ENCODE measurements at regions not wholly inside any gene's neighbourhood (a gene's known extent, or its start where the extent isn't known, plus 50 kb on each side); places are given as distances from the start of the nearest gene placed in this dataset.

DNA sequence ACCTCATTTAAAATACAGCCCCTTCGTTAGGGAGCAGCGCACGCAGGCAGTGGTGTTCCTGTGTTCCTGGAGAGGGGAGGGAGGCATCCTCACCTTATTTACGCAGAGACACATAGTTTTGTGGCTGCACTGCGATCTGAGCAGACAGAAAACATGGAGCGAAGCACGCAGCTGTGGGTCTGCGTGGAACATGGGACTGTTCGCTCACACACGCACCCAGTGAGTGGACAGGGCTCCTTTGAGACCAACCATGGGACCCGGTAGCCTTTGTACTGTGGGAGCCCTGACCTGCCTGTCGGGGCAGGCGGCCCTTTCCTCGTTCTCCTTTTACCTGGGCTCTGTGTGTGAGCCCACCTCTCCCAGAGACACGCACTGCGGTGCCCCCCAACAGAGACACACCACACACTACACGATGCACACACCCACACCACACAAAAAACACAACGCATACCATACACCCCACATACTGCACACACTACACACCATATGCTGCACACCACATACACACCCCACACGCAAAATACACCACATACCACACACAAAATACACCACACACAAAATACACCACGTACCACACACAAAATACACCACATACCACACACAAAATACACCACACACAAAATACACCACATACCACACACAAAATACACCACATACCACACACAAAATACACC is 1245.7 kb downstream of the BRD1 start:
- DNase-seq: no peak

DNA sequence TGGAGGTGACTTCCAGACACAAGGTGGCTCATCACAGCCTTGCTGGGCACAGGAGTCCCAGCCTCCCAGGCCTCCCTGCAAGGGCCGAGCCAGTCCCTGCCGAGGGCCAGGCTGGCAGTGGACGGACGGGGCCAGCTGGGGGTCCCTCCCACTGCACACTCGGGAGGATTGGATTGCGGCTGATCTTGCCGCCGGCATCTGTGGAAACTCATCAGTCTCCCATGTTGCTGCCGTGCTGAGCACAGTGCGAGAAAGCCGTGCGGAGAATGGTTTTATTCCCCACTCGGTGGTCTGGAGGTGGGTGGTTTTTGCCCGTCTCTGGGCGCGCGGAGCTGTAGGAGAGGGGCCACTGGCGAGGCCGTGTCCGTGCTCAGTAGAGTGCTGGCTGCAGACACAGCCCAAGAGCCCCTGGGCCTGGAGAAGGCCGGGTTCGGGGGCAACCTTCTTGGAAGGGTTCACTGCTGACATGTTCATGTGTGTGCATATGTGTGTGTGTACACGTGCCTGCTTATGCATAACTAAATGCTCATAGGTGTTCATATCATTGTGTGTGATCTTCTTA is 1246.4 kb downstream of the BRD1 start:
- DNase-seq: no peak

DNA sequence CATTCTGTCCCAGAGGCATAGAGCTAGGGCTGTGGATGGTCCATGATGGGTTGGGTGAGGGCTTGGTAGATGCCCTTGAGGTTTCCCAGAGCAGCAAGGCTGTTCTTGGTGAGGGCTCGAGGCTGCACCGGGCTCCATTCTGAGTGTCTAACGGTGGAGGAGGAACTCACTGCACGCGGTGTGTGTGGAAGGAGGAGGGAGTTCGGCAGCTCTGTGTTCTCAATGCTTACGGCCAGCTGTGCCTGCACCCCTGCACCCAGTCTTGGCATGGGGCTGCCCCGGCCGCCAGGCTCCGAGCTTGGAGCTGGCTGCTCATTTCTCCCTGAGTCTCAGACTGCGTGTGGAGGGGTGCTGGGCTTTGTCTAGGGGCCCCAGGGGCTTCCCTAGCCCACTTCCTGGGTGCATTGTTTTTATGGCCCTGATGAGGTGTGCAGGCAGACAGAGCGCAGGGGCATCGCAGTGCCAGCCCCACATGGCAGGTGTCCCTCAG is 1247.1 kb downstream of the BRD1 start:
- no peak for DNase-seq

DNA sequence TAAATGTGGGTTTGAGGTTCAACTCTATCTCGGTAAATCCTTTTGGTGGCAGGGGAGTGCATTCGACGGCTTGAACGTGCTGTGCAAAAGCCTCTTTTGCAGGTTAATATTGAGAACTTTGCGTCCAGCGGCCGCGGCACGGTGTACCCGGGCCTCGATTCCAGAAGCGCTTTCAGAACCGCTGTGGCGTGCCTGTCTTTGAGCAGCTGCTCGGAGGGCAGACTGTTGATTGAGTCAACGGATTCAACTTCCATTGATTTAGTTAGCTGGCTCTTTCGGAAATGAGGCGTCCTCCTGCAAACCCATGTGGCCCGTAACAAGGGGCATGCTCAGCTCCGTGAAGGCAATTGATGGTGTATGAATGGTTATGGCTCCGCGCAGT is 1247.8 kb downstream of the BRD1 start:
- no peak for DNase-seq

DNA sequence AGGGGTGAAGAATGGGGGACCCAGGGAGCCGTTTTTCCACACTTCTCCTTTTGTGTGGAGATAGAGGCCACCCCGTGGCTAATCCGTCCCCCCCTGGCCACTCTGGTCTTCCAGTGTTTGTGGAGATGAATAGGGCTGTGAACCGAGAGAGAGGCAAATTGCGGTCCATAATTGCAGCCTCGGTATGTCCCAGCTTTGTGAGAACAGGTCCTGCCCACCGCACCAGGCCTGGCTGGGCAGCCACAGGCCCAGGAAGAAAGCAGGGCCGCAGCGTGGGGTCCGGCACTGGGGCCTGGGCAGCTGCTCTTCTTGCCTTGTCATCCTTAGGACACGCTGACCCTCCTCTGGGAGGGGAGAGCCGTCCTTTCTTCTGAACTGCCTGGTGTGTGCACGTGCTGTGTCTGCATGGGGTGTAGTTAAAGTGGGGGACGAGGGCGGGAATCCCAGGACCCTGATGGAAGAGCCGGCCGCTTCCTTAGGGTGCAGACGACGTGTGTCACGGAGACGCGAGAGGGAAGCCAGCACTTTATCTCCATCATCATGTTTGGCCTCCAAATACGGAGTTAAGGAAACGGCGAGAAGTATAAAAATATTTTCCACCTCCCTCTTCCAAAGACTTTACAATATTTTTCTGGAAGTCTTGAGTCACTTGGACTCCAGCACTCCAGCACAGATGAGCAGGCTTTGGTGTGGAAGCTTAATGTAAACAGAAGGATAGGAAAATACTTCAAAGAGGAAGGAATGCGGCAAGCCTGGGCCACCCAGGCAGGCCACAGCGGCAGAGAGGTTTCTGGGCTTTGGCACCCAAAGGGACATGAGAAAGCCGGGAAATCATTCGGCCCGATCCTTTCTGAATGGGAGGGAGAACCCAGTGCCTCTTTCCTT is 1248.4 kb downstream of the BRD1 start:
- DNase-seq: no peak

DNA sequence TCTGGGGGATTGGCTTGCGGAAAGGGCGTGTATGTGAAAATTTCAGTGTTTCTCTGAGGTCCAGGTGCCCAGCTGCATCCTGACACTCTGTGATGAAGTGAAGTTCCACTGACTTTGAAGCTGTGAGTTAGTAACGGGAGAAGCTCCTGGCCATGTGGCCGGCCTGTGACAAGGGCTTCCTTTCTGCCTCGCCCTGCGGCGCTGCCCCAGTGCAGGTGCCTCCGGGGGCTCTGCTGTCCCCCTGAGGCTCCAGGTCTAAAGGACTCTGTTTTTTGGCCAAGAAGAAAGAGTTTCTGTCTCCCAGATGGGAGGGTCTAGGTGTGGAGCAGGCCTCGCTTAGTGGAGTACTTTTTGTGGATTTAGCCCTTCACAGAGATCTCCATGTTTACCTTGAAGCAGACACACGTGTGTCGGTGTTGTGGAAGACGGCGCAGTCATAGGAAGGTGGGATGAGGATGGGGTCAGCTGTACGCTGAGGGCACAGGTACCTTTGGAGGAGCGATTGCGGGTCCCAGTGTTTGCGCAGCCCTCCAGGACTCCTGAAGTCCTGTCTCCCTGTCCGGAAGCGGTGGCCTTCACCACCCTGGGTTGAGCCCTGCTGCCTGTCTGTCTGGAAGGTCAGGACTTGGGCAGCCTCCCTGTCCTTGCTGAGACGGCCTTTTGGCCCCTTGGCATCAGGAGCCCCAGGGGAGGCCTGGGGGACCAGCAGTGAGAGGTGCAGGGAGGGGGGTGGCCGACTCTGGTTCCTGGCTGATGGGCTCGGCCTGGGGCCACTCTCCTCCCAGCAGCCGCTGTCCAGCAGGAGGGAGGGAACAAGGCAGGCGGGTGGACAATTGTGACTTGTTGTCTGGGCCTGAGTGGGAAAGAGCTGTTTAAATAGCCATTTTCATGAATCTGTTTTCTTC is 1249.3 kb downstream of the BRD1 start:
- DNase-seq: no peak

DNA sequence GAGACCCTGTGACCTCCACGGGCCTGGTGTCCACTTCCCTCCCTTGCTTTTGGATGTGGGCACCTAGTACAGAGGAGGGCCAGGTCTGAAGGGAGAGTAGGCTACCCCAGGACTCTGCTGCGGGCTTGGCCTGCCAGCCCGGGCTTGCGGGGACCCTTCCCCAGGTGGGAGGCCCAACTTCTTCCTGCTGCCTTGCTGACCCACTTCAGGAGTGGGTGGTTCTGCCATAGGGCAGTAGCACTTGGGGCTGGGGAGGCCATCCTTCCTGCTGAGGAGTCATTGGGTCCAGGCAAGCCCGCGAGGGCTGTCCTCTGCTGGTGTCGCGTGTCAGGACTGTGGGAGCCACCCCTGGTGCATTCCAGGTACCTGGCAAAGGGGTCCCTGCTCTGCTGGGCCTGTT is 1250.0 kb downstream of the BRD1 start:
- DNase-seq: no peak

DNA sequence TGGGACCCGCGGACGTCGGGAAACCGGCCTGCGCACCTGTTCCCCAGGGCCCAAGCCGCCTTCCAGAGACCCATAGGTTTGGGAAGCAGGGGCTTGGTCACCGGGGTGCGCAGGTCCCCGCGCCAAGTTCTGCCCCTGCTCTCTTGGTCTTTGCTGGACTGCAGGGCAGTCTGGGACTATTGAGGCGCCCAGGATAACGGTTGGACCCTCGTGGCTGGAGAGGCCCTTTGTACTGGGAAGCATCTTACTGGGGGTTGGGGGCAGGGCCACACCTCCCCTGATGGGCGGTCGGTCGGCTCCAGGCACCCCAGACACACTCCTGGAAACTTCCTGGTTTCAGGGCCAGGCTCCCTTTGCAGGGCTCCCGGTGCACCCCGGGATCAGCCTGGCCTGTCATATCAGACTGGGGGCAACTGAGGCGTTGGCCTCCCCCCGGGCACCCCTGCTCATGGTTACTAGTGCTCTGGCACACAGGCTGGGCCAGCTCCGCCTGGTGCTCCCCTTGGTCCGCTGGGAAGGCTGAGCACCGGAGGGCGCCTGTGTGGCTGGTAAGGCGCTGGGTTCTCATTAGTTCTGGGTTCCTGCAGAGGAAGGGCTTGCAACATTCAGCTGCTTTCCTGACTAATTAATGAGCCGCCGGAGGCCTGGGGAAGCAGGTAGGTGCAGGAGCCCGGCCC is 1250.5 kb downstream of the BRD1 start:
- no peak for DNase-seq

DNA sequence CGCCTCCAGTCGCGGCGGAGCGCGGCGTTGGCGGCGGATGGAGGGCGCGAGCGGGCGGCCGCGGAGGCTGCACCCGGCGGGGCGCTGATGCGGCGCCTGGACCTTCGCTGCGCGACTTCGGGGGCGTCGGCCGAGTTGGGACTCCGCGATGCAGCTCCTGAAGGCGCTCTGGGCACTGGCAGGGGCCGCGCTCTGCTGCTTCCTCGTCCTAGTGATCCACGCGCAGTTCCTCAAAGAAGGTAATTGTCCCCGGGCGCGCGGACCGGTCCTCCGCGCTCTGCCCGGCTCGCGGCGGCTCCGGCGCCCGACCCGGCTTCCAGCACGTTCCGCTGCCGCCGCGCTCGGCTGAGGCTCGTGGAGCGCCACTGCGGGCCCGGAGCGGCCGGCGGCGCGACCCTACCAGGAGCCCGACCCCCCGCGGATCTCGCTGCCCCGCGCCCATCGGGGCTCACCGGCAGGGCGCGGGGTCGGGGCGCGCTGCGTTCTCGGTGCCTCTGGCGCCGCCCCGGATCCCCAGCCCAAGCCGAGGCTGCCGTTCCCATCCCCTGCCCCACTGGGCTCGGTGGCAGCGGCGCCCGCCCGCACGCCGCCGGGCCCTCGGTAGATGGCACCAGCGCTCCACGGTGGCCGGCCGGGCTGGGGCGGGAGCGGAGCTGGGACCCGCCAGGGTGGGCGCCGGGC is 1251.2 kb downstream of the BRD1 start:
- DNase-seq: no peak

DNA sequence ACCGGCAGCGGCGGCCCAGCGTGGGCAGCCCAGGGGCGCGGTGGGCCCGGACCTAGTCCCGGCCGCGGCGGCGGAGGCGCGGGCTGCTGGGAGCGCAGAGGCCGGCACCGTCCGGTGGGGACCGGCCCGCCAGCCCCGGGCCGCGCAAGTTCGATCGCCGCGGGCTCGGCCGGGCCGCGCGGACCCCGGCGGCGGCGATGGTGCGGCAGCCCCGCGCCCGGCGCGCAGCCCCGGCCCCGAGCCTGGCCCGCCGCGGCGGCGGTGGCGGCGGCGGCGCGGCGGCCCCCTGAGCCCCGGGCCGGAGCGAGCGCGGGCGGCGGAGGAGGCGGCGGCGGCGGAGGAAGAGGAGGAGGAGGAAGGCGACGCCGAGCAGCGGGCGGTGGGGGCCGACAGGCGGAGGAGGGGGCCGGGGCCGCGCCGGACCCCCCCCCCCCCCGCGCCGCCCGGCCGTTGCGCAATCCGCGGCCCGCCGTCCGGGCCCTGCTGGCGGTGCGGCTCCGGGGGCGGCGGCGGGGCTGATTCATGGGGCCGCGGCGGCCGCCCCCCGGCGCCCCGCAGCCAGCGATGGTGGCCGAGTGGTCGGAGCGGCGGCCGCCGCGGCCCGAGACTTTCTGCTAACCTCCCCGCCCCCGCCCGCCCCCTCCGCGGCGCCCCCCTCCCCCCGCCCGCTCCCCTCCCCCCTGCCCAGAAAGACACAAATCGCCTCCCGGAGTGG is 1251.9 kb downstream of the BRD1 start:
- DNase-seq: no peak

DNA sequence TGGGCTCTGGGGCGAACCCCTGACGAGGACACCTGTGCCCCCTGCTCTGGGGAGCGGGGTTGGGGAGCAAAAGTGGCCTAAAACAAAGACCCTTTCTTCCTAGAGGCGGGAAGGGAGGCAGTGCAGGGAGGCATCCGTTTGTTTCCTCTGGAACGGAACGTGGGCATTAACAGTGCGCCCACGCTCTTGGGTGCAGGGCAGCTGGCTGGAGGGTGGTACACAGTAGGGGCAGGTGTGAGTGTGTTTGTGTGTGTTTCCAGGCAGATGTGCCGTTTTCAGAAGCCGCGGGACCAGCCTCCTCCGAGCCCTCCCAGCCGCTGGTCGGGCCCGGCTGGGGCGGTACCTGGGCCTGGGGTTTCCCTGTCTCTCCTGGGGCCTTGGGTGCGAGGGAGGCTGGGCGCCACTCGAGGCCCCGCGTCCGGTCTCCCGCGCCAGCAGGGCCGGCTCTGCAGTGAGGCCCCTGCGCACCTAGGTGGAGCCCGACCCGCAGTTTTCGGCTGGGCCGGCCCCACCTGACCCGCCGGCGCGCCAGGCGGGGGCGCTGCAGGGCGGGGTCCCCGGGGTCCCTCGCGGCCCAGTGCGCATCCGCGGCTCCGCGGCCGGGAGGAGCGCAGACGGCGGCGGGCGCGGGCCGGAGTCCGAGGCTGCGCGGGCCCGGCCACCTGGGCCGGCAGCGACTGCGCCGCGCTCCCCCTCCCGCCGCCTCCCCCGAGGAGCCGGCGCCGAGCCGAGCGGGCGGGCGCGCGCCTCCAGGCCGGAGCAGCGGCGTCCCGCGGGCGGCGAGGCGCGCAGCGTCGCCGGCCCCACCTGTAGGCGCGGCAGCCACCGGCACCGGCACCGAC is 1252.7 kb downstream of the BRD1 start:
- DNase-seq: no peak

DNA sequence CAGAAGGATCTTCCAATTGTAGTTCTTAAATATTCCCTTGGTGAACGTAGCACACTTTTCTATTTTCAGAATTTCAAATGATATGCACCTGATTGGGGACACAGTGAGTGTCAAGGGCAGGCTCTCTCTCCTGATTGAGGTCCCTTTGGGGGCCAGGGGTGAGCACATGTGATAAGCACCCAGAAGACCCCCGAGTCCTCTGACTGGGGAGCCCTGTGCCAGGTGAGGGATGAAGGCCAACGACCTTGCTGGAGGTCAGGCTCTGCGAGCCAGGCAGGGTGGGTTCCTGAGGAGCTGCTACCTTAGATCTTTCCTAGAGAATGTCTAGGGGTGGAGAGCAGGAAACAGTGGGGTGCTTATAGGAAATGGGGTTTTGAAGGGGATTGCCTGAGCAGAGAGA is 1253.9 kb downstream of the BRD1 start:
- DNase-seq: no peak

DNA sequence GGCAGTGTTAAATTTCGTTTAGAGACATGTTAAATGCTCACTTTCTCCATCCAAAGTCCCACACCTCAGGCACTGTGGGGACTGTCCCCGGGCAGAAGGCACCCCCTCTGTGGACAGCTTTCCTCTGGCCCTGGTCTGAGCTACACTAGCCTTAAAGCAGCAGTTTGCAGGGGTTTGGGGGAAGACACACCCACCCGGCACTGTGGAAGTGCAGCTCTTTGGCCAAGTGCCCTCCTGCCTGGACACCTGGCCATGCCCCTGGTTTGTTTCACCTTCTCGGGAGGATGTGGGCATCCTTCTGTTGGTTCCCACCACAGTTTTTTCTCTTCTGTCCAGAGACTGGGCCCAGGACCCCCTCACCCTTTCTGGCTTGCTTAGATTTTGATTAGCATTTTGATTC is 1254.7 kb downstream of the BRD1 start:
- no peak for DNase-seq

DNA sequence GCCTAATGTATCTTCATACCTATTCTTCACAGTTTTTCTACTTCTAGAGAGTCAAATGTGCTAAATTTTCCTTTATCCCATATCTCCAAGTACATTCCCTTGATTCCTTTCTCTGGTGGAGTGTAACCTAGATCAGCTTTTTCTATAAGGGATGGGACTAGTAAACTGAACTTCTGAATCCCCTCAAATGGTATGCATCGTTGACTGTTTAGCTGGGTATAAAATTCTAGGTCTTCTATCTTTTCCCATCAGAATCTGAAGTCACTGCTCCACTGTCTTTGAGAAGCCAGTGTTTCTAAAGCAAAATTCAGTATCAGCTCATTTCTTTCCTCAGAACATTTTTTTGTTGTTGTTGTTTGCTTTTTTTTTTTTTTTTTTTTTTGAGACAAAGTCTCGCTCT is 1256.8 kb downstream of the BRD1 start:
- DNase-seq: no peak

DNA sequence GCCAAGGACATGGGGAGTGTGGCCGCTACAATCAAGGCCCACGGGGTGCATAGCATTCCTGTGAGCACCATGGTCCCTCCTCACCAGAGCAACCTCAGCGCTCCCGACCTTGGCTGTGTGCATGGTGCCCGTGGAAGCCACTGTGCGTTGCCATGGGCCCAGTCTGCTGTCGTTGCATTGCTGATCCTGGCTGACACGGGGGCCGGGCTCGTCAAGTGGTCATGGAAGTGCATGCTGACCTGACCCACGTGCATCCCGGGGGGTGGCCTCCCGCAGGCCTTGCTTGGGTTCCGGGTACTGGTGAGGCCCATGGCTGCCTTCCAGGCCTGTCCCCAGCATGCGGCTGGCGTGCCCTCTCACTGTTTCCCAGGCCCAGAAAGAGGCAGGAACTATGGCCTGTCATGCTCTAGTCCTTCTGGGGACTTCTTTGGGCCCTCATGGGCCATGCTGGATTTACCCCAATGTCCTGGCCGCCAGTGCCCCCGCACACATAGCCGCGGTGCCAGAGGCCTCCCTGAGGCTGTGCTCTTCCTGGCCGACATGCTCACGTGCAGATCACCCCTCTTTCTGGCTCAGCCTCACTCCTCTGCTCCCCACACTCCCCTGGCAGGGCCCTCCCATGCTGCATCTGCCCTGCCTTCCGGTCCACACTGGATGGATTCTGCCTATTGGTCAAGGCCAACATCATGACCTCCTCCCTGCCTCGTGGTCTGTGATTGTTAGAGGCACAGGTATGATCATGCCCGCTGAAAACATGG is 1258.0 kb downstream of the BRD1 start:
- DNase-seq: no peak

DNA sequence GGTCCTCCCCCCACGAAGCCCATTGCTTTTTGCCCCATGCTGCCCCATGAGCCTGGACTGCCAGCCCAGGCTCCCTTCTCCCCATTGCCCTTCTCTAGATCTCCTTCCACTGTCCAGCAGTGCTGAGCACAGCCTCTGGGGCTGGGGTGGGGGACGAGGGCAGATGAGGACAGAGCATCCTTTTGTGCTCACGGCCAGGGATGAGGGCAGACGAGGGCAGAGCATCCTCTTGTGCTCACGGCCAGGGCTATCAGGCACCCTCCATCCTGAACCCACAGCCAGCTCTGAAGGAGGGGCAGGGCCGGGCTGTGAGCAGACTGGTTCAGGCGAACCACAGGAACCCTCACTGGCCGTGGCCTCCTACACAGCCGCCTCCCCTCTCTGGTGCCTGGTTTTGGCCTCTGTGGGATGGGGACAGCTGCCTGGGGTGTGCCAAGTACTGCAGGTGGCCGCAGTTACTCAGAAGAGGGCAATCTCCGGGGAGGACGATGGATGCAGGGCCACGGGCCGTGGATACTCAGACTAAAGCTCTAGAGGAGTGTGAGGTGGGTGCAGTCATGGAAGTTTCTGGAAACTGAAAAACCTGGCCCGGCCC is 1258.8 kb downstream of the BRD1 start:
- no peak for DNase-seq

DNA sequence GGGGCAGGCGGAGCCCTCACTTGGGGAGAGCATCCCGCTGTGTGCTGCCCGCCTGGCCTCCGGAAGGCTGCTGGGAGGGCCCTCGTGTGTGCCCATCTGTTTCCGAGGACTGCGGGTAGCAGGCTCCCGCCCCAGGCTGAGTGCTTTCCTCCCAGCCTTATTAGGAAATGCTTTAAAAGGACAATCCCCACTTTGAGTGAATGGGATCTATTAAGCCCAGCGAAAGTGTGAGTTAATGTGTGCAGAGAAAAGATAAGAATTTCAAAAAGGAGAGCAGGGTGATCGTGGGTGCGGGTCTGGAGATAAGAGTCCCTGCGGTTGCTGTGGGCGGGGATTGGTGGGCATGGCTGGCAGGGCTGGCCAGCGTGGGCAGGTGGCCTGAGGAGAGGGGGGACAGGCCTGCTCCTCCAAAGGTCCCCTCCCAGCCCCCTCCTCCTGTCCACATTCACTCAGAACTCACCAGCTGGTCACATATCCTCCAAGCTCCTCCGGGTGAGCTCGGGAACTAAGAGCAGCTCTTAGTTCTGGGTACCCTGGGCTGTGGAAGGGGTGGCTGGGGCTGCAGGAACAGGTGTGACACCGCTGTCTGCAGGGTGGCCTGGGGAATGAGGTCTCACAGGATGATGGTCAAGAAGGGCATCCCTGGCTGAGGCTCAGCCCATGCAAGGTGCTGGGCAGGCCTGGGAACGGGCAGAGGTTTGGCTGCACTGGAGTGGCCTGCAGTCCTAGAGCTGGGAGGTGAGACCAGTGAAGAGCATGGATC is 1260.3 kb downstream of the BRD1 start:
- no peak for DNase-seq

DNA sequence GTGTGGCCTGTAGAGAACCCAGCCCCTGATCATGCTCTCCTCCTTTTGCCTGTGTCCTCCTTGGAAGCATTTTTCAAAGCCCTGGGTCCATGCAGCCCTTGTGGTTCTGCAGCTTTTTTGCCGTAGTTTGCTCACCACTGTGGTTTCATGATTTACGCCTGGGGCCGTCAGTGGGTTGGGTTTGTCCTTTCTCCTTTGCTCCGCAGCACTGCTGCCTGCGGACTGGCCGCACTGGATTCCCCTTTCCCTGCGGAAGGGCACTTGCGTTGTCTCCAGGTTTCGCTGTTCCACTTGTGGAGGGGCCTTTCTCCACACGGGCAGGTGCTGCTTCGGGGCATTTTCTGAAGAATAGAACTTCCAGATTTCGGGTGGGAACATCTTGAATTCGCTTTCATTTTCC is 1260.9 kb downstream of the BRD1 start:
- no peak for DNase-seq

Data from GOT3 (cell line).